WI38 (cell line): ENCODE measurements at regions not wholly inside any gene's neighbourhood (a gene's known extent, or its start where the extent isn't known, plus 50 kb on each side); places are given as distances from the start of the nearest gene placed in this dataset.

Experiments
- H3K4me3 ChIP-seq: 2 replicates; pipeline ENCODE4 v1.5.1; 2011; ENCODE audit warnings: low read depth, mild to moderate bottlenecking, control low read depth, low read length
- TF ChIP-seq, protein P1 (sequence below): IDR thresholded peaks from 2 replicates; pipeline ENCODE4 v1.5.1; 2012; ENCODE audit warnings: low read depth, mild to moderate bottlenecking, control low read depth, low read length

DNA sequence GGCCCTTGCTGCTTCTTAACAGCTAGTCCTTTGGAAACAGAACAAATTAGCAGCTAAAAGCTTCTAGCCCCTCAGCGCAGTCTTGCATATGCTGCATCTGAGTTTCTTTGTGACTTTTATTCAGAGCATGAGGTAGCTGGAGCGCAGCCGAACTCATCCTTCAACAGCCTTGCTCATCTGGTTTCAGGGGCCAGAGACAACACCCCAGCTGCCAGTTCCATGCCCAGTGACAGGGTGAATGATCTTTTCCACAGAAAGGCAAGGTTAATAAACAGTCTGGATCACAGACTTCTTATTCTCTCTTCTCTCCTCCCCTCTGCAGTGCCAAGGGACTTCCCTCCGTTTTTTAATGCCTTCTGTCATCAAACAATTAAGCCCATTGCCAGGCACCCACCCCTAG, 216.6 kb upstream of the INTU start:
- H3K4me3 ChIP-seq: no peak overlapping the region
- TF ChIP-seq, protein P1, sequence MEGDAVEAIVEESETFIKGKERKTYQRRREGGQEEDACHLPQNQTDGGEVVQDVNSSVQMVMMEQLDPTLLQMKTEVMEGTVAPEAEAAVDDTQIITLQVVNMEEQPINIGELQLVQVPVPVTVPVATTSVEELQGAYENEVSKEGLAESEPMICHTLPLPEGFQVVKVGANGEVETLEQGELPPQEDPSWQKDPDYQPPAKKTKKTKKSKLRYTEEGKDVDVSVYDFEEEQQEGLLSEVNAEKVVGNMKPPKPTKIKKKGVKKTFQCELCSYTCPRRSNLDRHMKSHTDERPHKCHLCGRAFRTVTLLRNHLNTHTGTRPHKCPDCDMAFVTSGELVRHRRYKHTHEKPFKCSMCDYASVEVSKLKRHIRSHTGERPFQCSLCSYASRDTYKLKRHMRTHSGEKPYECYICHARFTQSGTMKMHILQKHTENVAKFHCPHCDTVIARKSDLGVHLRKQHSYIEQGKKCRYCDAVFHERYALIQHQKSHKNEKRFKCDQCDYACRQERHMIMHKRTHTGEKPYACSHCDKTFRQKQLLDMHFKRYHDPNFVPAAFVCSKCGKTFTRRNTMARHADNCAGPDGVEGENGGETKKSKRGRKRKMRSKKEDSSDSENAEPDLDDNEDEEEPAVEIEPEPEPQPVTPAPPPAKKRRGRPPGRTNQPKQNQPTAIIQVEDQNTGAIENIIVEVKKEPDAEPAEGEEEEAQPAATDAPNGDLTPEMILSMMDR: no peak

DNA sequence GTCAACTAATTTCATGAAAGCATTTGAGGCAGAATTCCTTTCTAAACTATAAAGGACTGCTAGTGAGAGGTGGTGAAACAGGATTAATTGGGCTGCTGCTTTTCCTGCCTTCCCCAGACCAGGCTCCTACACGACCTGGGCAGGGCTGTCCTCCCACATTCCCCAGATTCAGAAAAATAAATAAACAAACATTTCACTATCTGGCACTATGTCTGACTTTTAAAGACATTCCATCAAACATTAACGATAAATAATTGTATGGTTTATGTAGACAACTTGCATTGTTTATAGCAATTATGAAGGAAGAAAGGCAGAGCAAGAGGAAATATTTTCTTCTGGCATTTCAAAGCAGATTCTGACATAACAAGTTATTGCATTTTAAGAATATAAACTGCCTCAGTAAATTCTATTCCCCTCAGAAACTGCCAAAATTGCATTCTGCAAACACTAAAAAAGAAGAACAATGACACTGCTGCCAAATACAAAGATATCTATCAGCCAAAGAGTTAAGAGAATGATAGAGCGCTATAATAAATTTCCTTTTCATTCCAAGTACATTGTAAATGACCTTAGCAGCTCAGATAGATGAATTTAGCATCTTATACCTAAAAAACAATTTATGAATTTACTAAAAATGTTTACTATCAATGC, 214.7 kb upstream of the INTU start:
- TF ChIP-seq, protein P1: no peak
- no peak overlapping the region for H3K4me3 ChIP-seq

GRCh38 chr4:127419431-127419830, 213.3 kb upstream of the INTU start:
- no peak overlapping the region for H3K4me3 ChIP-seq
- TF ChIP-seq, protein P1: no peak

- TF ChIP-seq, protein P1: no peak
- no peak overlapping the region for H3K4me3 ChIP-seq
These were observed 211.3 kb upstream of the INTU start for GRCh38 chr4:127421437-127421836.

GRCh38 chr4:127425202-127425845, 207.4 kb upstream of the INTU start:
- TF ChIP-seq, protein P1: no peak
- no peak overlapping the region for H3K4me3 ChIP-seq

DNA sequence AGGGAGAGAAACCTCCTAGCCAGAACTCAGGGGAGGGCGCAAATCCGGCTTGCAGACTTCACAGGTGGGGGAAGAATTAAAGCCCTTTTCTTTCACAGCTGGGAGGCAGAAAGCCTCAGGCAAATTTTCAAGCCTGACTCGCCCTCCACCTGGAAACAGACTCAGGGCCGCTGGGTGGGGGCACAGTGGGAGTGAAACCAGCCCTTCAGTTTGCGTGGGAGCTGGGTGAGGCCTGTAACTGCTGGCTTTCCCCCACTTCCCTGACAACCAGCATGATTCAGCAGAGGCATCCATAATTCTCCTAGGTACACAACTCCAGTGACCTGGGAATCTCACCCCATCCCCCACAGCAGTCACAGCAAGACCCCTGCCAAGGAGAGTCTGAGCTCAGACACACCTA, 206.9 kb upstream of the INTU start:
- no peak overlapping the region for H3K4me3 ChIP-seq
- TF ChIP-seq, protein P1: no peak

- TF ChIP-seq, protein P1: no peak
These were observed 191.2 kb upstream of the INTU start for GRCh38 chr4:127441571-127441970.

More at GRCh38 chr4:127441571-127441970, 191.2 kb upstream of the INTU start:
- H3K4me3 ChIP-seq: no peak overlapping the region
